ENCODE measurements at regions not wholly inside any gene's neighbourhood (a gene's known extent, or its start where the extent isn't known, plus 50 kb on each side); places are given as distances from the start of the nearest gene placed in this dataset.
A peak's percentile ranks its signal among the peaks of the same experiment; 100 is the strongest.
"Not testable (repeated sequence)": the region's sequence is repeated elsewhere in the genome, so short reads cannot be mapped to it uniquely, and the experiment has no call there.

DNA sequence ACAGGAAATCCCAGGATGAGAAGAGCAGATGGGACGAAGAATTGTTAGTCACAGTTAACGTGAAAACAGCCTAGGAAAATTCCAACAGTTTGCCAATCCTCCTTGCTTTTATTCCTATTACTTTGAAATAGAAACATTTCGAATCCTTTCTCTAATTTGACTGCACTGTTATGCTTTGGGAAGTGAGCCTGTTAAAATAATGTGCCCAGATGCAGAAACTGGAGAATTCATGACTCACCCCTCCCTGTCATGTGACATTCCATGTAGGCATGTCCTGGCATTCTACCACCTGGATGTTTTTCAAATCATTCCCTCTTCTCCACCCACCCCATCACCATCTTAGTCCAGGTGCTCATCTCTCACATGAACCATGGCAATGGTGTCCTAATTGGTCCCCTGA lies 107.3 kb downstream of the MINAR1 start:
- no peak for DNase-seq (ENCODE audit: low read depth)

DNA sequence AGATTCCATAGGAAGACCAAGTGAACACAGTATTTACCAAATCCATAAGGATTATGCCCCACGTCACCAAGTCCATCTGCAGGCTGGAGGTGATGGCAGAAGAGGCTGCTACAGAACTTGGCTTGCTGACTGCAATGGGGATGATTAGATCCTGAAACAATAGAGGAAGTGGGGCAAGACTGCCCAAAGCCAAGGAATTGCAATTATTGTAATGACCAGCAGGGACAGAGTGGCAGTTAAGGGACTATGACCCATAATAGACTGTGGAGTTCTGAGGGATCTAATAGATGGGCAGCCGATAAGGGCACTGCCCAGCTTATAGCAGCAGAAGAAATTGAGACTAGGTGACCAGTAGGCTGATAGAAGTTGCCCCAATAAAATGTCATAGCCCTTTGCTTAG lies 108.4 kb downstream of the MINAR1 start:
- DNase-seq (ENCODE audit: low read depth): no peak

- DNase-seq (ENCODE audit: low read depth): no peak
Measured at GRCh38 chr15:79541196-79541595, 109.1 kb downstream of the MINAR1 start.

DNA sequence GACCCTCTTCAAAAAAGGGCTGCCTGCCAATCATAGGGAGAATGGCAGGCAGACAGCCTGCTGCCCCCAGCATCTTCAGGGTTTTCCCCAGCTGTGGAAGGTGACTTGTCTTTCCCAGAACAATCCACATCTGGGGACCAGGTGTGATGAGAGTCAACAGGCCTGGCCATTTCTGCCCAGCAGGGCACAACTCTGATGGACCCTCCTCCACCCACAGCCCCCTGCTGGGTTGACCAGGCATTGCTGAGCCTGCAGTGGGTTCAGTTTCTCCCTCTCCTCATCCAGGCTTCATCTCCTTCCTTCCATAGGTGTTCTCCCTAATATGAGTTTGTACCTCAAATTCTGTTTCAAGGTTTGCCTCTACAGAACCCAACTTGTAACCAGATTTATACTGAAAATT lies 111.0 kb downstream of the MINAR1 start:
- no peak for DNase-seq (ENCODE audit: low read depth)

GRCh38 chr15:79549196-79549595 lies 117.1 kb downstream of the MINAR1 start:
- no peak for DNase-seq (ENCODE audit: low read depth)

- DNase-seq (ENCODE audit: low read depth): no peak
Measured at GRCh38 chr15:79560384-79560783, 128.2 kb downstream of the MINAR1 start.

GRCh38 chr15:79561982-79562381 lies 129.8 kb downstream of the MINAR1 start:
- no peak for DNase-seq (ENCODE audit: low read depth)

- no peak for DNase-seq (ENCODE audit: low read depth)
Measured at GRCh38 chr15:79562403-79562815, 130.3 kb downstream of the MINAR1 start.

GRCh38 chr15:79562899-79563298 lies 130.8 kb downstream of the MINAR1 start:
- DNase-seq (ENCODE audit: low read depth): no peak

- DNase-seq (ENCODE audit: low read depth): no peak
Measured at GRCh38 chr15:79570004-79570403, 137.9 kb downstream of the MINAR1 start.

- DNase-seq (ENCODE audit: low read depth): no peak
Measured at GRCh38 chr15:79572691-79573404, 140.7 kb downstream of the MINAR1 start.

DNA sequence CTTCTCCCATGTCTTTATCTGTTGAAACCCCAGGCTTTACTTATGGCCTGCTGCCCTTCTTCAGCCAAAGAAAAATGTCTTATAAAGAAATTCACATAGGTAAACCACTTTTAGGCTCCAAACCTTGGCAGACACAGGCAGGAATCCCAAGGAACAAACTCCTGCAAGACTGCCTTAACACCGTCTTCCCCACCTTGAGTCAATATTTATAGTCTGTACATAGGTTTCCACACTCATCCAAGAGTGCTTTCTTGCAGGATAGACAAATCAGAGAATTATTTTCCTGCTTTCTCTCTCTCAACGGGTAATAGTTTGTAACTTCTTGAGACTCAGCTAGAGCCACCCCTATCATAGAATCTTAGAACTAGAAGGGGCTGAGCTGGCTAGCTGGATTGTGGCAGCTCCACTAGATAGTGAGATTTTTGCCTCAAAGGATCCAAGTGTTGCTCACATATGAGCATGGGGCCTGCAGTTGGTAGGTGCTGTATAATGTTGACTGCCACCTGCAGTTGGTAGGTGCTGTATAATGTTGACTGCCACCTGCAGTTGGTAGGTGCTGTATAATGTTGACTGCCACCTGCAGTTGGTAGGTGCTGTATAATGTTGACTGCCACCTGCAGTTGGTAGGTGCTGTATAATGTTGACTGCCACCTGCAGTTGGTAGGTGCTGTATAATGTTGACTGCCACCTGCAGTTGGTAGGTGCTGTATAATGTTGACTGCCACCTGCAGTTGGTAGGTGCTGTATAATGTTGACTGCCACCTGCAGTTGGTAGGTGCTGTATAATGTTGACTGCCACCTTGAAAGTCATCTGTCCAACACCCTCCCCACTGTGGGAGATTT lies 142.5 kb downstream of the MINAR1 start:
- DNase-seq (ENCODE audit: low read depth): not testable (repeated sequence)

DNA sequence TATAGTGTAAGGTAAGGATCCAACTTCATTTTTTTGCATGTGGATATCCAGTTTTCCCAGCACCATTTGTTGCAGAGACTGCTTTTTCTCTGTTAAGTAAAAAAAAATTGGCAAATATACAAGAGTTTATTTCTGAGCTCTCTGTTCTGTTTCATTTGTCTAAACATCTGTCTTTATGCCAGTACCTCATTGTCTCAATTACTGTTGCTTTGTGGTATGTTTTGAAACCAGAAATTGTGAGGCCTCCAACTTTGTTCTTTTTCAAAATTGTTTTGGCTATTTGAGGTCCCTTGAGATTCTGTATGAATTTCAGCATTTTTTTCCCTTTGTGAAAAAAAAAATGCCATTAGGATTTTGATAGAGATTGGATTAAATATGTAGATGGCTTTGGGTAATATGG lies 150.5 kb downstream of the MINAR1 start:
- DNase-seq (ENCODE audit: low read depth): no peak

- DNase-seq (ENCODE audit: low read depth): no peak
Measured at GRCh38 chr15:79592126-79592525, 160.0 kb downstream of the MINAR1 start.

DNA sequence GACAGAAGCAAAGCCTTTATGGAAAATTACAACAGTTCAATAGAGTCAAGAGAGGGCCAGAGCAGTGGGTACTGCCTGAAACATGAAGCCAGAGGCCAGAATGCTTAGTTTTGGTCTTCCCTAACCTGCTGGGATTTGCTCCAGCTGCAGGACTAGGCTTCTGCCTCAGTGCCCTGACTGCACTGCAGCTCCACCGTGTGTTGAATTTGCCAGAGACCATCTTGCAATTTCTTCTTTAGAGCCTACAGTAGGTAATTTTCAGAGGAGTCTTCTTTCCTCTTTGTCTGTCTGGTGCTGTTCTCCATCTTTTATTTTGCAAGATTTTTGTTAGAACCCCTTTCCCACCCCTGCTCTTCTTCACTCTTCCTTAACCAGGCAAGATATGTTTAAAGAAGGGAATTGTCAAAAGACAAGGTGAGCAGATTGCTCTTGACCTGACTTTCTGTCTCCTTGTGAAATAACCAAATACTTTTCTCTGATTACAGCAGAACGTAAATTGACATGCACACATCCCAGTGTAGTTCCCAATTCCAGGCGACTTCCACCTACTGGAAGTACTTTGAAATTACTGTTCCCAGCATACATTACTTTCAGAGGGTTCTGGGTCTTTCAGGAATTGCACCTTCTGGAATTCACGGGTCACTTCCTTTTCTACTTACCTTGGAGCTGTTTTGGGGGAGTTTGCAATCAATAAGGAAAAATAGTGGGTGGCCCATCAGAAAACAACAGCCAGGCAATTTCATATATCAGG lies 161.2 kb downstream of the MINAR1 start:
- no peak for DNase-seq (ENCODE audit: low read depth)

DNA sequence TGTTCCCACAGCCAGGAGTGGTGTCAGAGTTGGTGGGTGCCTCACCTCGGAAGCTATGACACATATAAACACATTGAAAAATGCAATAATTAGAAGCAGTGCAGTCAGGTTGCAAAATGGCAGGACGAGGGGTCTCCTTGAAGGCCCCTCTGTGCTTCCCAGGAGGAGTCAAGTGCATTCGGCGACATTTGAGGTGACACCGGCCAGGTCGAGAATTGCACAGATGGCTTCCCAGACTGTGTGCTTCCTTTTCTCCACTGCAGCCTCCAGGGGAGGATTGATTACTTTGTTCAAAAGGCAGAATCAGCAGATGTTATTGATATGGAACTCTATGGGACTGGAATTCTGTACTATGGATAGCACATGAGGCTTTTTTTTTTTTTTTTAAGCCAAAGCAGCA lies 163.2 kb downstream of the MINAR1 start:
- DNase-seq (ENCODE audit: low read depth): no peak

DNA sequence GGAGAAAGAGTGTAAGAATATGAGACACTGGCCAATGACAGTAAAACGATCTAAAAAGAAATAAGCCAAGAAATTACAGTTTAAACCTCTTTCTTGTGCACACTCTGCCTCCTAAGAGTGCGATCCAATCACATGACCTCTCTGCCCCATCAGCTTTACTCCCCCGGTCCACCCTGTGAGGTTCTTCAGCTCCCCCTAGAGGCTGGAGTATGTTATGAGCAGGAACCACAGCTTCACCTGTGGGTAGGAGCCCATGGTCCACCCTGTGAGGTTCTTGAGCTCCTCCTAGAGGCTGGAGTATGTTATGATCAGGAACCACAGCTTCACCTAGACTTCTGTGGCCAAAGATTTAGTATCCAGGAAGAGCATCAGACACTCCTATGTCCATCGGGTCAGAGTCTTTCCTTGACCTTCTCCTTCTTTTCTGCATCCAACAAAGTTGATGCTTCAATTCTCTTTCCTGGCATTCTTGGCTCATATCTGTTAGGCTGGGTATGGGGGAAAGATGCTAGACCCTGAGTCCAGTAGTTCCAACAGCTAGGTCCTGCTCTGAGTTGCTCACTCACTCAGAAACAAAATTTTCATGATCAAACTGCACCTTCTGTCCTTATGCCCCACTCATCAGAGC lies 164.0 kb downstream of the MINAR1 start:
- DNase-seq (ENCODE audit: low read depth): peak; percentile 30

- DNase-seq (ENCODE audit: low read depth): no peak
Measured at GRCh38 chr15:79598639-79599038, 166.5 kb downstream of the MINAR1 start.

DNA sequence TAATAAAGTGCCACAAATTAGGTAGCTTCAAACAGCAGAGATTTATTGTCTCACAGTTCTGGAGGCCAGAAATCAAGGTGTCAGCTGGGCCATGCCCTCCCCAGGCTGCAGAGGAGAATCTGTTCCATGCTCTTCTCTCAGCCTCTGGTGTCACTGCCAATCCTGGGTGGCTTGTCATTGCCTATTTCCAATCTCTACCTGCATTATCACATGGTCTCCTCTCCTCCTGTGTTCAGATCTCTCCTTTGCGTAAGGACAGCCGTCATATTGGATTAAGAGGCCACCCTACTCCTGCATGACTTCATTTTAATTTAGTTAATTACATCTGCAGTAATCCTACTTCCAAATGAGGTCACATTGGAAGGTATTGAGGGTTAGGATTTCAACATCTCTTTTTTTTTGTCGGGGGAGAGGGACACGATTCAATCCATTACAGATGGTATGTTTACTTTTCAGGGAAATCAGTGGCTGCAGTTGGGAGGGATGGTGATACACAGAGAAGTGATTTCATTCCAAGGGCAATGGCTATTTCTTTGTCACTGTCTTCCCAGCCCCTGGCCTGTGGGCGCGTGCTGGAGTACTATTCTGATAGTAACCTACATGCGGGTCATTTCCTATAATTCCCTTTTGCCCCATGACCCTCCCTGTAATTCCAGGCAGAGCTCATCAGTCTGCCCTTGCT lies 169.4 kb downstream of the MINAR1 start:
- no peak for DNase-seq (ENCODE audit: low read depth)

DNA sequence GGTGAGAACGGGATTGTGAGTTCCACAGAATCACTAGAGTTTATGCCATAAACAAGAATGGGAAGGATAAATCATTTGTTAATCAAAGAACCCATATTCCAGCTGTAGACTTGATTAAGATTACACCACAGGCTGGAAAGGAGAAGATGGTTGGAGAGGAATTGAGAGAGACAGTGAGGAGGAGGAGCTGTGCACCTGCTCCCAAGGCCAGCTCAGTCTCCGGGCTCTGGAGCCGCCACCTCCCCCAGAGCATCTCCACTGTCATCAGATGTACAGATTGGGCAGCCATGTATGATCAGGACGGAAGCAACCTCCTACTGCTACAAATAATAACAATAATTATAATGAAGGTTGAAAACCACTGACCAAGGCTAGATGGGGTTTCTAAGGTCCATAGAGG lies 170.0 kb downstream of the MINAR1 start:
- no peak for DNase-seq (ENCODE audit: low read depth)

GRCh38 chr15:79602731-79603130 lies 170.6 kb downstream of the MINAR1 start:
- DNase-seq (ENCODE audit: low read depth): no peak

Data from activated T-cell treated with anti-CD3 and anti-CD28 coated beads for 24 hours (primary cell).